Astrocyte of the cerebellum (primary cell): ENCODE measurements at regions not wholly inside any gene's neighbourhood (a gene's known extent, or its start where the extent isn't known, plus 50 kb on each side); places are given as distances from the start of the nearest gene placed in this dataset.

Source experiments
- DNase-seq: peaks from one replicate; pipeline ENCODE4 v3.0.0-alpha.2; 2011; ENCODE audit warnings: low read depth
- H3K4me3 ChIP-seq: 2 replicates; pipeline ENCODE4 v1.5.1; 2011; ENCODE audit warnings: mild to moderate bottlenecking, low read depth, low read length, moderate library complexity
- in situ Hi-C: cut with HindIII; loops from 2 replicates; pipeline ENCODE4 v1.10.0; 2017; ENCODE audit warnings: low sequenced_read_pairs
- TF ChIP-seq, protein P1 (sequence below): IDR thresholded peaks from 2 replicates; pipeline ENCODE4 v1.5.1; 2012; ENCODE audit warnings: low read length, low read depth, moderate library complexity, mild to moderate bottlenecking; ENCODE audit errors: missing control alignments

DNA sequence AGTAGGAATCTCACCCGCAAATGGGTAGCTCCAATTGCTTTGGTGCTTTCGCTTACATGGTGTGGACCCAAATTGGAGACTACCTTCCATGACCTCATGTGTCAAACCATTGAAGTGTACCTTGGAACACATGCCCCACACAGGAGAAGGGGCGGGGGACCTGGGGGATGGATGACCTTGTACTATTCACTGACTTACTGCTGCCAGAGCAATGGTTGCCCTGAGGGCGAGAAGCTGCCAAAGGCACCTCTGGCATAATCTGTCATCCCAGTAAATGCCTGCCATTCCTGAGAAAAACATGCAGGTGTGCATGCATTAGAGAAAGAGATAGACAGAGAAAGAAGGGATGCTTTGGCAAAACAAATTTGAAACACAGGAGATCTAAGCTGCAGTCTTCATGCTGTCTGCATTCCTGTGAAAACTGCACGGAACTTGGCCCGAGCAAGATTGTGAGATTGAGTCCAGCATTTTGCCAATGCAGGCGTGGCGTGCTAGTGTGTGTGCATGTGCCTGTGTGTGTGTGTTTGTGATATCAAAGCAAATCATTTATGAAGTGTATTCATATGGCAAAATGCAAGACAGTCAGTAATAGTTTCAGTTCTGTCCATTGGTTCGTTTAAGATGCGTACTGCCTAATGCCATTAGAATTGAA lies 219.5 kb upstream of the MDFIC2 start:
- H3K4me3 ChIP-seq = no peak overlapping the region
- DNase-seq = no peak
- in situ Hi-C loops = loop anchor here (25.0 kb wide), 2 partner anchors 180 to 780 kb away; no protein-coding TSS in a partner anchor
- TF ChIP-seq, protein P1, sequence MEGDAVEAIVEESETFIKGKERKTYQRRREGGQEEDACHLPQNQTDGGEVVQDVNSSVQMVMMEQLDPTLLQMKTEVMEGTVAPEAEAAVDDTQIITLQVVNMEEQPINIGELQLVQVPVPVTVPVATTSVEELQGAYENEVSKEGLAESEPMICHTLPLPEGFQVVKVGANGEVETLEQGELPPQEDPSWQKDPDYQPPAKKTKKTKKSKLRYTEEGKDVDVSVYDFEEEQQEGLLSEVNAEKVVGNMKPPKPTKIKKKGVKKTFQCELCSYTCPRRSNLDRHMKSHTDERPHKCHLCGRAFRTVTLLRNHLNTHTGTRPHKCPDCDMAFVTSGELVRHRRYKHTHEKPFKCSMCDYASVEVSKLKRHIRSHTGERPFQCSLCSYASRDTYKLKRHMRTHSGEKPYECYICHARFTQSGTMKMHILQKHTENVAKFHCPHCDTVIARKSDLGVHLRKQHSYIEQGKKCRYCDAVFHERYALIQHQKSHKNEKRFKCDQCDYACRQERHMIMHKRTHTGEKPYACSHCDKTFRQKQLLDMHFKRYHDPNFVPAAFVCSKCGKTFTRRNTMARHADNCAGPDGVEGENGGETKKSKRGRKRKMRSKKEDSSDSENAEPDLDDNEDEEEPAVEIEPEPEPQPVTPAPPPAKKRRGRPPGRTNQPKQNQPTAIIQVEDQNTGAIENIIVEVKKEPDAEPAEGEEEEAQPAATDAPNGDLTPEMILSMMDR = no peak

DNA sequence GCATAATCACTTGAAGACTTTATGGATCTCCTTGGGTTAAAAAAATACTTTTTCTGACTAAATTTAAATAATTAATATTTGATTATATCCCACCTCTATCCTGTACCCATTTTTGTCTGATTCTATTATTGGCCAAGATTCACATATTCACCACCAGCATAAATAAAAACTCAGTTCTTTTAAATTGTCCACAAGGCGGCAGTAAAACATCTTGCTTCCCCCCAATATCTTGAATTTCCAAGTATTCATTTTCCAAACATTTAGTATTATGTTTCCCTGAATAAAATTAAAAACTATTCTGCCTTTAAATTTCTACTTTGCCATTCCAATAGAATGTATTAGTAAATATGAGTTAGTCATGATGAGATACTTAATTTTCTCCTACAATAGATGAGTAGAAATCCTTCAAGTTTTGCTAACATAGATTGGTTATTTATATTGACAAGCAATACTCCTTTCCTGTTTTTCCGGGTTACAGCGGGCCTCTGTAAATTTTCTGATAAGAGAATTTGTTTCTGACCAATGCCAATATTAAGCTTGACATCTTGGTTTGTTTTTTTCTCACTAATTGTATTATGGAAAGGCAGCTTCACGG lies 218.7 kb upstream of the MDFIC2 start:
- H3K4me3 ChIP-seq = no peak overlapping the region
- DNase-seq = peak; percentile 43
- in situ Hi-C loops = loop anchor here (25.0 kb wide), 2 partner anchors 181 to 781 kb away; no protein-coding TSS in a partner anchor
- TF ChIP-seq, protein P1 = peak; percentile 44

DNA sequence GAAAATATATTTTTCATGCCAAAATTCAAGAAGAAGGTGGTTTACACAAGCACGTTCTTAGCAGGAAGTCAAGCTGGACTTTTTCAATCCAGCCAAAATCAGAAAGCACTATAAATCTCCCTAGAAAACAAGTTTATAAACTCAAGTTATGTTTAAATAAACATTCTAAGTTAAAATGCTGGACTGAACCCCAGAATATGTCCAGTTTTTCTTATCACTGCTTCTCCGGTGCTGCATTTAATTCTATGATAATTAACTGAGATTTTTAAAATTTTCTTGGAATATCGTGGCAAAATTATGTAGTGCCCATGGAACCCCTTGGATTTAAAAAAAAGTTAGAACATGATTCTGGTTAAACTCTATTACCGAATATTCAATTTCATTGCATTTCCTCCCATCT lies 218.2 kb upstream of the MDFIC2 start:
- no peak for DNase-seq
- TF ChIP-seq, protein P1 = no peak
- H3K4me3 ChIP-seq = no peak overlapping the region
- in situ Hi-C loops = loop anchor here (25.0 kb wide), 2 partner anchors 182 to 782 kb away; no protein-coding TSS in a partner anchor

DNA sequence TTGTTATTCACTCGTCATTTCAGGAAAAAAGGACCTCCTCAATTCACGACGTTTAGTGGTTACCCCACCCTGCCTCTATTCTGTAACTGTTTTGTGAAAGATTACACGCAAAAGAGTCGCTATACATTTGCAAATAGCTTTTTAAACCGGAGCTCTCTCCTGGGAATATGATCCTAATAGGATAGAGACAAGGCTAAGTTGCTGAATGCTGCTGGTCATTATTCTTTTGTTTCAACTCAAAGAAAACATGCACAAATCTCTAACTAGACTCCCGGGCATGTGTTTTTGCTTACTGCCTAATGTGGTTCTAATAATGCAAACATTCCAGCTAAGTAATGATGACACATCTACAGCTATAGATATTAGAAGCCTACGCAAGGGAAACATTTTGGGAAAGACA lies 214.6 kb upstream of the MDFIC2 start:
- in situ Hi-C loops = loop anchor here (25.0 kb wide), 2 partner anchors 185 to 785 kb away; no protein-coding TSS in a partner anchor
- TF ChIP-seq, protein P1 = no peak
- H3K4me3 ChIP-seq = no peak overlapping the region
- DNase-seq = no peak

DNA sequence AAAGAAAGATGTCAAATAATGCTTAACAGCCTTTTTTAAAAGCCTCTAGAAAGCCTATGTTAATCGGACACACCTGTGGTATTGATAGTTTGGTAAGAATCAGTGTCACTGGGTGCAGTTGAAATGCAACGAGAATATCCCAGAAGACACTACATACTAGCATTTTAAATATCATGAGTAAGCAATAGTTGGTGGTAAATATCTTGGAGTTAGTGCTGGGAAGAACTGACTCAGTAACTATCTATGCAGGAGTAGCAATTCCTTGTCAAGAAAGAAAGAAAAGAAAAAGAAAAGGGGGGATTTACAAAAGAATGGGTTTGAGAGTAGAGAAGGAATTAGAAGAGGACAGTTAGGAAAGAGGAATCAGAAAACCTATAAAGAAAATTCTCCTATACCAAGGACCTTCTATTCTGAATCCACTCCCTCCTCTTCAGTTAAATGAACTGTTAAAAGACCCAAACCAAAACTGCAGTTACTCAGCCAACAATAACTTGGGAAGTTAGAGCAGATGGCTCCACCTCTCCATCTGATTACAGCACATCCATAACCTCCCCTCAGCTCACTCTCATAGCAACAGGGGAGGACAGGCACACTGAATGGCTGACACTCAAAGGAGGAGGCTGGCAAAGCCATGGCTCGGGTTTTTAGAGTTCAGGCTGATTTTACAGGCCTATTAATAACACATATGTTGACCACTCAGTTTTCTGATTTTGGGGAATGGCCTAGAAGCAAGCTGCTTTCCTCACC lies 207.6 kb upstream of the MDFIC2 start:
- in situ Hi-C loops = no loop called here
- DNase-seq = peak; percentile 38
- TF ChIP-seq, protein P1 = no peak
- no peak overlapping the region for H3K4me3 ChIP-seq

DNA sequence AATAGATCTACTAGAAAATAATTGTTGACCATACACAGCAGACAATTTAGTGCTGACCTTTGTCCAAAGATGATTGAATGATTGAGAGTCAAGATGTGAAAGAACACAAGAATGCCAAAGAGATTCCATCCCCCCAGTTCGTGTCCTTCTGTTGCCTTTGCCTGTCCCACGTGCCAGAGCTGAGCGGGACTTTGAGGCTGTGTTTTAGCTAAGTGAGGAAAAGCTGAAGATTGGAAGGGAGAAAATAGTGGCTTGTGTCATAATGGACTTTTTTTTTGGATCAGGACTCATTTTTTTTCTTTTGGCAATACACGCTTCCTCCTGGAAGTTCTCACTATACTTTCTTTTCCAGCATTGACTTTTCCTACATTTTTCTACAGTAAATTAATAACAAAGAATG lies 206.6 kb upstream of the MDFIC2 start:
- in situ Hi-C loops = no loop called here
- H3K4me3 ChIP-seq = no peak overlapping the region
- DNase-seq = no peak
- TF ChIP-seq, protein P1 = no peak
